ENCODE measurements at regions not wholly inside any gene's neighbourhood (a gene's known extent, or its start where the extent isn't known, plus 50 kb on each side); places are given as distances from the start of the nearest gene placed in this dataset.
A peak's percentile ranks its signal among the peaks of the same experiment; 100 is the strongest.

- Histone ChIP-seq H3K9me3 (no peaks in the 10 kb centered on the region), H3K4me3 (ENCODE audit: low read depth in 2 of 2, low read length in 1 of 2) (no peak overlapping the region), H3K27ac (ENCODE audit: low read depth in 2 of 2, low read length in 1 of 2) (no peak overlapping the region), H3K79me2 (ENCODE audit: insufficient read depth) (no peaks in the 10 kb centered on the region), H2AFZ (ENCODE audit: low read depth) (no peak overlapping the region), H3F3A (replicated peaks; ENCODE audit: insufficient read depth) (peaks cover 42% of the 10 kb centered on the region), H3K27me3 (ENCODE audit: insufficient read depth) (no peaks in the 10 kb centered on the region), H3K36me3 (replicated peaks in 1 of 2; ENCODE audit: control insufficient read depth in 1 of 2, insufficient read depth in 2 of 2, low read length in 1 of 2) (no peaks in the 10 kb centered on the region), H3K4me1 (ENCODE audit: control insufficient read depth in 1 of 2, insufficient read depth in 2 of 2, low read depth in 1 of 2, low read length in 1 of 2) (peaks cover 3 to 27% of the 10 kb centered on the region in 2 experiments), H4K20me1 (ENCODE audit: insufficient read depth) (no peaks in the 10 kb centered on the region), H3K9me2 (no peaks in the 10 kb centered on the region), H3K9ac (no peak overlapping the region), H3K4me2 (peak overlapping the region; percentile 37; the same call in 1 of the 2 replicates)
- 85% methylated on average over 5 of the region's 5 CpGs for WGBS (ENCODE audit: low lambda C conversion rate)
- no peak for TF ChIP-seq FOXJ3 (CRISPR knock-in tag; IDR thresholded peaks at IDR 0.05)
- TF ChIP-seq USF2 (IDR thresholded peaks at IDR 0.05; ENCODE audit: borderline replicate concordance, low read depth, low read length) = no peak
- TF ChIP-seq GABPA (IDR thresholded peaks at IDR 0.05; ENCODE audit: low read depth) = no peak
- no peak for TF ChIP-seq EZH2phosphoT487 (IDR thresholded peaks at IDR 0.05; ENCODE audit: borderline replicate concordance, low read depth)
- TF ChIP-seq RXRA (IDR thresholded peaks at IDR 0.05; ENCODE audit: borderline replicate concordance, low read depth) = no peak
- TF ChIP-seq NFIC (IDR thresholded peaks at IDR 0.05; ENCODE audit: borderline replicate concordance) = no peak
- no peak for TF ChIP-seq NRF1 (IDR thresholded peaks at IDR 0.05; ENCODE audit: low read depth, low read length)
- no peak for TF ChIP-seq REST (IDR thresholded peaks at IDR 0.05; ENCODE audit: low read depth, low read length)
- TF ChIP-seq CTCF (IDR thresholded peaks at IDR 0.05) = no peak
- TF ChIP-seq ELF1 (IDR thresholded peaks at IDR 0.05) = no peak
- no peak for DNase-seq
- POLR2A ChIA-PET = no interaction called here
- CTCF ChIA-PET = interaction anchor here (1.1 kb wide), 1 partner anchor 85 kb away, joined by 3 read pairs; no protein-coding TSS in a partner anchor
Measured at GRCh38 chr12:68560851-68561422, 49.8 kb upstream of the RAP1B start.

Small RNA genes lying in the stretch of these regions (small RNA-seq; reads per million reads assigned to genes)
- 0 to 0.53 (median 0) reads per million in 7 experiments for gene AC008033.2
